NCI-H748 treated with DMSO at 0.1 percent for 48 hours (cell line): ENCODE measurements at regions not wholly inside any gene's neighbourhood (a gene's known extent, or its start where the extent isn't known, plus 50 kb on each side); places are given as distances from the start of the nearest gene placed in this dataset.

Experiments
- DNase-seq: peaks from one replicate; lab custom pipeline; 2025; lab: John Stamatoyannopoulos, UW

DNA sequence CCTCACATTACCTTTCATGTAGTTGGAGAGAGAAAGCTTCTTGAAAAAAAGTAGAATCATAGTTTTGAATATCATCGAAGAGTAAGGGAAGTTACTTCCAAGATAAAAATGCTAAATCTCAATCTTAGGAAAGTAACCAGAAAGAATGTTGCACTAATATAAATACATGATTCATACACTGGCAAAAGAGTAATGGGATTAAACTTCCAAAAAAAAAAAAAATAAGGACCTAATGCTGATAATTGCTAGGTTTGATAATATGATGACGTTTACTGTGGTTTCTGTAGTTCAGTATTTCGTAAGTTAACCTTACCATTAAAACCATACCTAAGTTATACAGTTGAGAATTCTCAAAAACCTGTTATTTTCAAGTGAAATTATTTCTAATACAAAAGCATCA is 573.8 kb upstream of the CDH9 start:
- no peak for DNase-seq

DNA sequence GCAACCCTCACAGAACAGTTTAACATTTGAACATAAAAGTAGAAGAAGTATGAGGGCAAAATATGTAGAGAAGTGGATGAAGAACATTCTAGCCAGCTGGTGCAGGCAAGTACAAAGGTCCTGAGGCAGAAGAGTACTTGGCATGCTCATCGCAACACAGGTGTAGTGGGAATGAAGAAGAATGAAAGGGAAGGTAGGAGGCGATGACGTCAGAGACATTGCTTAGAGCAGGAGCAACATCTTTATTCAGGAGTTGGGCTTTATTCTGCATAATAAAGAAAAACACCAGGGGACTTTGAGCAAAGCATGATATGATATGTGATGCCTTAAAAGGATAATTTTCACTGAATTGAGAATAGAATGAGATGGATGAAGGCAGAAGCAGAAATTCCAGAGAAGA is 570.6 kb upstream of the CDH9 start:
- no peak for DNase-seq

DNA sequence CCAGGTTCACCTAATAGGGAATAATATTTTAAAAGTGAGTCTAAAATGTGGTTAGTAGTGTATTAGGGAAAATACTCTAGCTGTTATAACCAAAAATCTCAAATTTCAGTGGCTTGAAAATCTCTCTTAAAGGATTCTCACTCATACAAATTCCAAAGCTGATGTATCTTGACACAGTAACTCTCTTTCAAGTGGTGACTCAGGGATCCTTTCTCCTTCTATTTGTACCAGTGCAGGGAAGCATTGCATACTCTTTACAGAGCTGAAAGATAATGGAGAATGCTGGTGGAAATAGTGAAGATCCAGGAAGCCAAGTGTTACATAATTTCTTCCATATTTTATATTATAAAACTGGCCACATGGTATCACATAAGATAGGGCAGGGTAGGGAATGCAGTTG is 560.2 kb upstream of the CDH9 start:
- DNase-seq: no peak

DNA sequence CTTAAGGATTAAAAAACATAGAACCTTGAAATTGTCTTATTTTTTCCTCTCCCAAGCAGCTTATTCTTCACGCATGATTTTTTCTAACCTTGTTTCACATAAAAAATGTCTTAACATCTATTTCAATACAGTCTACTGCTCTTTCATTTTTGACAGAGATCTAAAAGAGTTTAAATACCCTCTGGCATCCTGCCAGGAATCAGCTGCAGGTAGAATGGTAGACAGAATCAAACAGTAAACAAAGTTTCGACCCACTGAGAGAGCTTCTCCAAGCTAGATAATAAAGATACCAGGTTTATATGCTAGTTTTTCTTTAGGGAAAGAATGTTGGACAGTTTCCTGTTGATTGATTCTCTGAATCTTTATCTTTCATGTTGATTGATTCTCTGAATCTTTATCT is 555.8 kb upstream of the CDH9 start:
- DNase-seq: peak; percentile 98

GRCh38 chr5:27592231-27592630 is 553.8 kb upstream of the CDH9 start:
- DNase-seq: no peak

GRCh38 chr5:27590503-27590902 is 552.1 kb upstream of the CDH9 start:
- DNase-seq: no peak

DNA sequence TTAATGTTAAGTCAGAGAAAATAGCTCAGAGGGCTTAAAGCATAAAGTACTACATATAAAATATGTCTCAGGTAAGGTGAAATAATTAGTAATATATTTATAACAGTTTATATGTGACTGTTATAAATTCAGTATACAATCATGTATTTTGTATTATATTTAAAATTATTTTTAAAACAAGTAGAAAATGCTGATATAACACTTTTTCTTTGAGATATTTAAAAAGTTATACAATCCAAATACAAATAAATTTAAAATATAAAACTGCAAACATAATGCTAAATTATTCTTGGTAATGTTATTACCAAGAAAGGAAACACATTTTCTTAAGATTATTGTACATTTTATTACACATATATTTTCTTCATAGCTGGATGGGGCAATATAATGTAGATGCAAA is 539.9 kb upstream of the CDH9 start:
- DNase-seq: no peak

DNA sequence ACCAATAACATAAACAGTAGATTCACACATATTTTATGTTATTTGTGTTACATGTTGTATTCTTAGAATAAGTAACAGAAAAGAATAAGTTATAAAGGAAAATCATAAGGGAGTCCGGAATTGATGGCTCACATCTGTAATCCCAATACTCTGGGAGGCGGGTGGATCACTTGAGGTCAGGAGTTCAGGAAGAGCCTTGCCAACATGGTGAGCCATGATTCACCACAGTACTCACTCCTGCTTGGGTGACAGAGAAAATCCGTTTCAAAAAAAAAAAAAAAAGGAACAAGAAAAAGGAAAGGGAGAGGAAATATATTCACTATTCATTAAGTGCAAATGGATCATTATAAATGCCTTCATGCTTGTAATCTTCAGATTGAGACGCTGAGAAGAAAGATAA is 533.3 kb upstream of the CDH9 start:
- no peak for DNase-seq

DNA sequence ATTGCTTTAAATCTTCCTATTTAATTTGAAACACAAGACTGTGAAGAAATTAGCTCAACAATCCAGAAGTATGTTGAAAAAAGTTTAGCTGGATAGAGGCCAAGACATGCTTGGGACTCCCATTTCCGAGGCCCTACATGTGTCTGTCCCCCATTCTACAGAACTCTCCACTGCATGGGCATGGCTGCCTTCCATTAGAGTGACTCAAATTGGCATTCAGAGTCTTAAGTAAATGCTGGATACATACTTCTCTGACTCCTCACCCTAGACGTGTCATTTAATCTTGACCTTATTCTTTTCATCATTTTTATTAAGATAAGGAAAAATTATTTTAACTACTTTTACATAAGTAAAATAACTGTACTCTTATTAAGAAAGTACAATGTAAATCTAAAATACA is 530.4 kb upstream of the CDH9 start:
- no peak for DNase-seq

DNA sequence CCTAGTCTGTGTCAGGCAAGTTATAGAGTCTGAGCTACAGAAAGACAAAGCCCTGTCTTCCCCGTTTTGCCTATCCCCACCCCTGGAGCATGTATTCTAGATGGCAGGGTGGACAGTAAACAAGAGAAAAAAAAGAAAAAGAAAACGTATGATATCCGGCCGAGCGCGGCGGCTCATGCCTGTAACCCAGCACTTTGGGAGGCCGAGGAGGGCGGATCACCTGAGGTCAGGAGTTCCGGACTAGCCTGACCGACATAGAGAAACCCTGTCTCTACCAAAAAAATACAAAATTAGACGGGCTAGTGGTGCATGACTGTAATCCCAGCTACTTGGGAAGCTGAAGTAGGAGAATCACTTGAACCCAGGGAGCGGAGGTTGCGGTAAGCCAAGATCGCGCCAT is 523.0 kb upstream of the CDH9 start:
- DNase-seq: no peak

- DNase-seq: no peak
Measured at GRCh38 chr5:27548484-27548883, 510.1 kb upstream of the CDH9 start.

DNA sequence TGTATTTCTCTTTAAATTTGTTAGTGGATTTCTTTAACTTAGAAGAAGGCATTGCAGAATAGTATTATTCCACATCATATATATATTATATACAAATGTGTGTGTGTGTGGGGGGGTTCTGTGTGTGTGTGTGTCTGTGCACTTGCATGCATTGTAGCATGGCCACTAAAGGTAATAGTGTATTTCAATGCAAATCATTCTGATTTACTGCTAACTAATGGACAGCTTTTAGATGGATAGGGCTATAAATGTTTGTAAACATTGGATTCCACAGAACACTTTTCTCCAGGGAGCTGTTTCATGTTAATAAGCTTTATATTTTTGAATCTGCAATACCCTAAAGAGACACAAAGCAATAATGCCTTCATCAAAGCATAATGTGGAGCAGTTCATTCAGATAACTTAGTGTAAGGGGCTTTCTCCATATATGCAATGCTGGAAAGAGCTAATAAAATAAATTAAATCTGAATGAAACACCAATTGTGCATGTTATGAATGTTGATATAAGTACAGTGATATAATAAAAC is 496.7 kb upstream of the CDH9 start:
- DNase-seq: no peak

- no peak for DNase-seq
Measured at GRCh38 chr5:27532305-27532704, 493.9 kb upstream of the CDH9 start.

DNA sequence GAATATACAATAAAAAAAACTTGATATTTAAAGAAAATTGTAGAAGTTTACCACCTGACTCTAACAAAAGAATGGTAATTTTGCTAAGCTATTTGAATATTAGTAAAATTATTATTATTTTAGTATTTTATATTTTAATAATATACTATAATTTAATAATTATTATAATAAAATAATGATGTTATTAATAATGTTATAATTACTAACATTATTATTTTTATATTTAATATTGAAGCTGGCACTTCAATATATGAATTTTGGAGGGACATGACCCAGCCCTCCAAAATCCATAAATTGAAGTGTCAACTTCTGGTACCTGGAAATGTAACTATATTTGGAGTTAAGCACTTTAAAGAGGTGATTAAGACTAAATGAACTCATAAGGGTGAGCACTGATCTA is 486.1 kb upstream of the CDH9 start:
- no peak for DNase-seq

DNA sequence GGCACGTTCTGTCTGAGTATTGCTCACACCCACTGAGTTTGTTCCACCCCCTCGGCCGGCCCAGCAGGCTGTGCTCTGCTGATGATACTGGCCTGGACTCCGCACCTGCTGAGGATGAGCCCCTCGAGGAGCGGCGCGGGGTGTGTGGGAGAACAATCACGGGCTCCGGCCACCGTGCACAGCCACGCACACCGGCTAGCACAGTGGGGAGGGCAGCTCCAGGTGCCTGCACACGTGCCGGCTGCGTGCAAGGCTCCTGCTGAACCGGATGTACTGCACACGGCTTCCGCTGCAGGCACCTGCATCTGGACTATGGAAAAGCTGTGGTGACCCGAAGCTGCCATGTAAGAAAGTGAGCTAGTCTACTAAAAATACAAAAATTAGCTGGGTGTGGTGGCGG is 485.2 kb upstream of the CDH9 start:
- no peak for DNase-seq

- no peak for DNase-seq
Measured at GRCh38 chr5:27516437-27516836, 478.1 kb upstream of the CDH9 start.

DNA sequence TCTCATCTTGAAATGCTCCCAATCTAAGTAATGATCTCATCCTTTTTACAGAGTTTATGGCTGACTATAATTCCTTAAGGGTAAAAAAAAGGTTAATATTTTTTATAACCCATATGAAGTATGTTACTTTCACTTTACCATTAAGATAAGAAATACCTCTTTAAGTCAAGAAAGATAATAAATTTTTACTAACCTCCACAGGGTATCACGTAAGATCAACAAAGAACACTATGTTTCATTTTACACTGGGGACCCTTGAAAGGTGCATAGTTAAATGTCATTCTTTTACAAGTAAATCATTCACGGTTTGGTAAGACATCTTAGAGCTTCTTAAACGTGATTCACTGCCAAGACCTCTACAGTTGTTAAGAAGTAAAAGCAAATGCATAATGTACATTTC is 472.7 kb upstream of the CDH9 start:
- DNase-seq: no peak

DNA sequence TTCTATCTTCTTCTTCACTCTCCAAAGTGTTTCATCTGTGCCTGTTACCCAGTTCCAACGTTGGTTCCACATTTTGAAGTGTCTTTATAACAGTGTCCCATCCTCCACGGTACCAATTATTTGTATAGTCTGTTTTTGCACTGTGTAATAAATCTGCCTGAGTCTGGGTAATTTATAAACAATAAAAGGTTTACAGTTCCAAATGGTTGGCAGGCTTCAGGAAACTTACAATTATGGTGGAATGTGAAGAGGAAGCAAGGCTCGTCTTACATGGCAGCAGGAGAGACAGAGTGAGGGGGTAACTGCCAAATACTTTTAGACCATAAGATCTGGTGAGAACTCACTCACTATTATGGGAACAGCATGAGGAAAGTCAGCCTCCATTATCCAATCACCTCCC is 465.4 kb upstream of the CDH9 start:
- DNase-seq: no peak

- no peak for DNase-seq
Measured at GRCh38 chr5:27502236-27502635, 463.9 kb upstream of the CDH9 start.

DNA sequence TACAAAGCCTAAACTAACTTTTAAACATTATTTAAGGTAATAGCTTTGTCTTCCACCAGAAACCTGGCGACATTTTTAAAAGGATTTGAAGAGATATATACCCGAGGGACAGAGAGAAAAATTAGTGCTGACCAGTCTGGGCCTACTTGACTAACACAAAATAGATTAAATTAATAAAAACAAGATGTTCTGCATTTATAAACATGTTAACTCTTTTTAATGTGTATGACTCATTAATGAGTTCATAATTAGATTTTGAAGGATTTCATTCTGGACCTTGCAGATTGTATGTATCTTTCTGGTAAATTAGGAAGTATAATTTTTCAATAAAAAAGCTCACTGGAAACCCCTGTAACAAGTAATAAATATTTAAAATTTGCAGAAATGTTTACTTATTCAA is 459.1 kb upstream of the CDH9 start:
- no peak for DNase-seq

DNA sequence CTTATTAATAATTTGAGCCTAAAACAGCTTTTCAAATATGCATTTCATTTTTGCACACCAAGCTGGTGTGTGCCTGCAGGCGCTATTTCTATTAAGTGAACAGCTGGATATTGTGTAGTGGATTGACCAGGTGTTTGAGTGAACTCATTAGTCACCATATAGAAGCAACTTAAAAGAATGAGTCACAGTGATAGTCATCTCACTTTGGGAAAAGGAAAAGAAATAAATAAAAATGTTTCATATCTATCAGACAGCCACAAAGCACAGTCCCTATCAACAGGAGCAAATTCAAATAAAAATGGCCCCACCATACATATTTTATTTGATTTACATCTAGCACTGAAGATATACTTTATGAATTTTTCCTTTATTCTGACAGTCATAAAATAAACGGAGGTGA is 456.5 kb upstream of the CDH9 start:
- no peak for DNase-seq

- no peak for DNase-seq
Measured at GRCh38 chr5:27491746-27492439, 453.5 kb upstream of the CDH9 start.

DNA sequence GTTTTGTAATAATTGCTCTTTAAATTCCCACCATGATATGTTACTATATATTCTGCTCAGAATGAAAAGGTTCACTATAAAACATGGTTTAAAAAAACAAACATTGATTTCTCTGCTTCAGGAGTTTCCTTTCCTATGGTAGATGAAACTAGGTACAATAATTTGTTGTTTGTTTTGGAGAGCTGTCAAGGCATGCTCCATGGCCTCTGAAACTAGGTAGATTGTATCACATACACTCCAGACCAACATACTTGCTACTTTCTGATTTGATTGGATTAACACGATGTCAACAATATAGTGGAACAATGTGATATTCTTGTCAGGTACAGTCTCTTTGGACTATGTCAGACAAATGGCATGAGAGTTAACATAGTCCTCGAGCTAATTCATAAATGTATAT is 452.7 kb upstream of the CDH9 start:
- DNase-seq: no peak

DNA sequence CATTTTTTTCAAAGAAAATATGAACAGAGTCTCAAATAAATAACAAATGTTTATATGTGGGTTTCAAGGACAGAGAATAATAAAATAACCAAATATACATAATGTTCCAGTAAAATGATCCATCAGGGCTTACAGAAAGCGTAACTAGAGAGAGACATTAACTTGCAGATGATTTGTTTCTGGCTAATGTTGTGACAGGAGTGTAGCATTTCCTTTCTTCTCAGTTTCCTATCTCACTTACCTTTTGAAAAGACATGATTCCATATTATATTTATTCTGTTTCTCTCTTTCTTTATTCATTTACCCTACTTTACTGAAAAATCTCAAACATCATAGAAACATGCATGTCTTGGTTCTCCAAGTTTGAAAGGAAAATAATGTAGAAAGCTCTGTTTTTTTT is 451.3 kb upstream of the CDH9 start:
- no peak for DNase-seq

GRCh38 chr5:27482663-27483062 is 444.3 kb upstream of the CDH9 start:
- DNase-seq: no peak
